Epithelial cell of proximal tubule (primary cell): ENCODE measurements at regions not wholly inside any gene's neighbourhood (a gene's known extent, or its start where the extent isn't known, plus 50 kb on each side); places are given as distances from the start of the nearest gene placed in this dataset.
A peak's percentile ranks its signal among the peaks of the same experiment; 100 is the strongest.

Experiments used
- DNase-seq: peaks from one replicate; pipeline ENCODE4 v3.0.0-alpha.2; 2011; ENCODE audit warnings: low read depth
- H3K4me3 ChIP-seq: 2 replicates; pipeline ENCODE4 v1.5.1; 2011; ENCODE audit warnings: low read depth, mild to moderate bottlenecking, low read length
- TF ChIP-seq, protein P1 (sequence below): conservative IDR thresholded peaks from 2 replicates; pipeline ENCODE4 v1.5.1; 2012; ENCODE audit warnings: low read depth, mild to moderate bottlenecking, low read length

DNA sequence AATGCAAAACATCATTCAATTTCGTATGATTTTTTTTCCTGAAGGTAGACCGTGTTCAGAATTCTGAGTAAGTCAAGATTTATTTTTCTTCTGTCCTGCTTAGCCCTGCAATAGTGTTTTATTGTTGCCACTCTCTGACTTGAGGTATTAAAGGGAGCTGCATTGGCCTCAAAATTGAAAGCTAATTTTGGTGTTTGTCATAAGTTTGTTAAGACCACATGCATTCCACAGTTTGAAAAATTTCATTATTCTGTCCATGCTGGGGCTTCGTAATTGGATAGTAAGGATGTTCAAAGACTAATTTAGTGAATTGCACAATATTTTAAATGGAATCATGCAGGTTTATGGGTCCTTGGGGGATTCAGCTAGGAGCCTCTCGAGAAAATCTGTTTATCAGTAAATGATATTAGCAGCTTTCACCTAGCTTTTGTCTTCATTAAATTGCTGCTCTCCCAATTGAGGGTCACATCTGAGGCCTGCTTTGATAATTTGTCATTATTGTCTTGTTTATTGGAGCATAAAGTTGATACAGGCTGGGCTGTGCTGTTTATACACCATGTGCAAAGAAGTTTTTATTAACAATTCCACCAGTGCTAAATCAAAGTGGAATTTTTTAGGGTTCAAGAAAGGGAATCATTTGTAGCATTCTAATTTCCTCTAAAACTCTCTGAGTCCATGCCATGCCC is 339.8 kb upstream of the OBI1 start:
- TF ChIP-seq, protein P1, sequence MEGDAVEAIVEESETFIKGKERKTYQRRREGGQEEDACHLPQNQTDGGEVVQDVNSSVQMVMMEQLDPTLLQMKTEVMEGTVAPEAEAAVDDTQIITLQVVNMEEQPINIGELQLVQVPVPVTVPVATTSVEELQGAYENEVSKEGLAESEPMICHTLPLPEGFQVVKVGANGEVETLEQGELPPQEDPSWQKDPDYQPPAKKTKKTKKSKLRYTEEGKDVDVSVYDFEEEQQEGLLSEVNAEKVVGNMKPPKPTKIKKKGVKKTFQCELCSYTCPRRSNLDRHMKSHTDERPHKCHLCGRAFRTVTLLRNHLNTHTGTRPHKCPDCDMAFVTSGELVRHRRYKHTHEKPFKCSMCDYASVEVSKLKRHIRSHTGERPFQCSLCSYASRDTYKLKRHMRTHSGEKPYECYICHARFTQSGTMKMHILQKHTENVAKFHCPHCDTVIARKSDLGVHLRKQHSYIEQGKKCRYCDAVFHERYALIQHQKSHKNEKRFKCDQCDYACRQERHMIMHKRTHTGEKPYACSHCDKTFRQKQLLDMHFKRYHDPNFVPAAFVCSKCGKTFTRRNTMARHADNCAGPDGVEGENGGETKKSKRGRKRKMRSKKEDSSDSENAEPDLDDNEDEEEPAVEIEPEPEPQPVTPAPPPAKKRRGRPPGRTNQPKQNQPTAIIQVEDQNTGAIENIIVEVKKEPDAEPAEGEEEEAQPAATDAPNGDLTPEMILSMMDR: no peak
- H3K4me3 ChIP-seq: no peak overlapping the region
- DNase-seq: no peak

DNA sequence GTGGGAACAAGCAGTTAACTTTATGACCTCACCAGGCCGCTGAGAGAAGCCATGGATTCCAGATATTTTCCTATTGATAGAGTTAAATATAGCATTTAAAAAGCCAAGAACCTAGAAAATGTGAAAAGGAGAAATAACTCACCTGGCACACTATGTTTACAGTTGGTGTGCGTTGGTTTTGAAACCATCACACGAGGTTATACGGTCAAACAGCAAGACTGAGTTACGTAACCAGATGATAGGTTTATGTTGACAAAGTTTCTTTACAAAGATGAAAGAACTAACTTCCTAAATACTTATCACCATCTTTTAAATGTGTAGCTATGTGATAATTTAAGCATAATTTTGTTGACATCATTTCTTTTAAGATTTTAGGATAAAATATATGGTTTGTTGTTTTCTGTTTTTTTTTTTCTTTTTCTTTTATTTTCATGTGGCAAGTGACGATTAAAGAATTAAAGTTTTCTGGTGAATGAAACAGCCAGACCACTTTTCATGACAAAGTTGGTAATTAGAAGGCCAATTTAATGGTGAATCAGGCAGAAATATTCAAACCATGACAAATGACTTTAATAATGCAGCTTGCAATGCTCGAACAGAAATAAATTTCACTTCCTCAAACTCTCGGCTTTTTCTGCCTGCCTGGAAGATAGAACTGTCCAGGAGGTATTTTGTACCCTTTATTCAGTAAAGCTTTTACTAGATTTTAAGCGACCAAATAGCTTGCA is 339.1 kb upstream of the OBI1 start:
- H3K4me3 ChIP-seq: no peak overlapping the region
- DNase-seq: no peak
- TF ChIP-seq, protein P1: no peak

DNA sequence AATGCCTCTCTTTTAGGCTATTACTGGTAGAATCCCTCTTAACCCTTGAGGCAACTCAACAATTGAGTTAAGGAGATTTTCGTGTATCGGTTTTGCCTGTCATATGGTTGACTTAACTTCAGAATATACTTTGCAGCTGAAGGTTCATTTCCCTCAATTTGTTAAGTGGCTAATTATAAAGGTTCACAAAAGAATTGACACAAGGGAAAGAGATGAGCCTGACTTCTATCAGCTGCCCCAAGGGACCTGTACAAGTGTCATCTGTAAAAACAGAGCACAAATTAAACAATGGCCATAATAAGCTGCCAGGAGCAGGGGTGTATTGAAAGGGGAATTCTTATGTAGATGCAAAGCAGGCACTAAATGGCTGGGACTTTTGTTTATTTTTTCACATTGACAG is 334.8 kb upstream of the OBI1 start:
- H3K4me3 ChIP-seq: no peak overlapping the region
- TF ChIP-seq, protein P1: no peak

DNA sequence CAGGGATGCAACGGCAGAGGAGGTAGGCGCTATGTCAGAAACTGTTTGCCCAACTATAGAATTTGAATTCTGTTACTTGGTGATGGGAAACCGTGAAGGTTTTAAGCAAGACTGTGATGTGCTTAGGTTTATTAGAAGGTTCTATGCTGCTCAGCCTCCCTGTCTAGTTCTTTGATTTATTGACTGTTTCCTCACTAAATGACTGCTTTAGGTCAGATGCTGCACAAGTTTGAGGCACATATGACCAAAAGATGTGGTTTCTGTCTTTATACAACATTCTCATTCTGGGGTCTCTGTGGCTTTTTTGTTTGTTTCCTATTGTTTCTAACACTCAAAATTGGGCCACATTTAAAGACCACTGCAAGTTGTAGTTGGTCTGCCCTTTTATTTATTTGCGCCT is 323.0 kb upstream of the OBI1 start:
- TF ChIP-seq, protein P1: no peak
- H3K4me3 ChIP-seq: no peak overlapping the region
- DNase-seq: no peak

More for the DNA sequence above, 334.8 kb upstream of the OBI1 start:
- DNase-seq: no peak

DNA sequence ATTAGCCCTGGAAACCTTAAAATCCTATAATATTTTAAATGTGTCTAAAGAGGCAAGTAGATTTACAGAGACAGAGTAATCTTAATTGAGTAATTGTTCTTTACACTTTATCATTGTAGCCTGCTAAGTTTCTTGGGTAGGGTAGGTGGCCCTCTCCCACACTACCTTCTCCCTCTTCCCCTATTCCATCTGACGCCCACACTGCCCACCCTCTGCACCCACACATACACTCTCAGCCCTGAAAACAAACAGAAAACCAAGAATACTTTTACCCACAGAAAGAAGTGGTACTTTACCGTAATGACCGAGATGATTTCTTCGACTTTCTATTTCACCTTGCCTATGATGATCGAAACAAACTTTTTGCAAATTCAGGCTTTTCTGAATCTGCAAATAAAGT is 320.4 kb upstream of the OBI1 start:
- H3K4me3 ChIP-seq: no peak overlapping the region
- TF ChIP-seq, protein P1: no peak
- DNase-seq: no peak

DNA sequence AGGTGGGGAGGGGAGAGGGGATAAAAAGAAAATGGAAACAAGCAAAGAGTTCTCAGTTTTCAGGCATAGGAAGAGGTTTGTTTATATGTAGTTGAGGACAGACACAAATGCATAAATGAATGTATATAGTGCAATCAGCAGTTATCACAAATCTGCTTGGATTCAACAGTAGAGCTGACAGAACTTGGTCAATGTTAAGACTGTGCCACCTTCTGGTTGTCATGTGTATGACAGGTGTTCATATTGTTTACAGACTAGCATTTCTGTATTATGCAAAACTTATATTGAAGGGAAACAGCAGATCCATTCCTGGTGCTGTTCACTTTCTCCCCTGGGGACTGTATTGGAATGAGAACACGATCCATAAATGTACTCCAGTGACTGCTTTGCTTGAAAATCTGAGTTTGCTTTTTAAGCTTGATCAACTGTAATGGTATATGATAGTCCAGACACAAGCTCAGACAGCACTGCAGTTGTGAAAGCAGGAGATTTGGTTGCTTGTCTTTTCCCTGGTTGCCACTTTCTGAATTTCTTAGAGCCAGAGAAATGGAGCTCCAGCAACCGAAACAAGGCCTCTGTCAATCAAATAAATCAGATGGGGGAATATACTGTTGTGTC is 319.5 kb upstream of the OBI1 start:
- peak; percentile 23 for DNase-seq
- no peak overlapping the region for H3K4me3 ChIP-seq
- TF ChIP-seq, protein P1: peak; percentile 72
